Adrenal gland (tissue), 9 donors: ENCODE measurements at regions not wholly inside any gene's neighbourhood (a gene's known extent, or its start where the extent isn't known, plus 50 kb on each side); places are given as distances from the start of the nearest gene placed in this dataset.

Source experiments
- DNase-seq, 7 donors: peaks; one replicate each; pipeline ENCODE4 v3.0.0-alpha.2; 2019 to 2020
- H3K27ac ChIP-seq, 5 donors: fragments of 200-600 bp; sonication (generic) in 4 of 5; 1 replicate in 3 of 5; 2 replicates in 2 of 5; pipeline versions ENCODE4 v1.5.1 to v1.8.0; 2016 to 2020; ENCODE audit warnings: mild to moderate bottlenecking in 1 of 5
- H3K27me3 ChIP-seq: fragments of 200-600 bp; 2 replicates; pipeline ENCODE4 v1.8.0; 2021
- H3K36me3 ChIP-seq, 2 donors: fragments of 200-600 bp; replicated peaks in 1 of 2; 1 replicate in 1 of 2; 2 replicates in 1 of 2; pipeline versions ENCODE4 v1.5.1 to v1.8.0; 2018 to 2022
- H3K4me1 ChIP-seq, 2 donors: fragments of 200-600 bp; replicated peaks in 1 of 2; 1 replicate in 1 of 2; 2 replicates in 1 of 2; pipeline versions ENCODE4 v1.5.1 to v1.8.0; 2018 to 2021
- H3K4me3 ChIP-seq, 4 donors: fragments of 200-600 bp; sonication (generic) in 3 of 4; one replicate each; pipeline ENCODE4 v1.5.1; 2016 to 2018
- H3K9me3 ChIP-seq, 3 donors: fragments of 200-600 bp; sonication (generic) in 1 of 3; replicated peaks in 1 of 3; 1 replicate in 2 of 3; 2 replicates in 1 of 3; pipeline versions ENCODE4 v1.5.1 to v1.8.0; 2016 to 2021
- CTCF ChIP-seq, 6 experiments: fragments of 450-650 bp in 4 of 6; fragments of 200-600 bp in 2 of 6; sonication (generic) in 1 of 6; IDR thresholded peaks; 1 replicate in 5 of 6; 2 replicates in 1 of 6; pipeline versions ENCODE4 v1.5.1 to v1.8.0; 2016 to 2021; ENCODE audit warnings: antibody characterized with exemption in 6 of 6, mild to moderate bottlenecking in 2 of 6, moderate library complexity in 1 of 6
- POLR2A ChIP-seq, 2 donors: fragments of 450-650 bp; IDR thresholded peaks; one replicate each; pipeline ENCODE4 v1.6.1; 2017; ENCODE audit warnings: antibody characterized with exemption in 2 of 2, mild to moderate bottlenecking in 2 of 2, moderate library complexity in 1 of 2
- WGBS, 4 donors: extraction: QIAGEN DNeasy Blood & Tissue Kit in 2 of 4; methylation state at CpG; one replicate each; pipeline versions ENCODE4 v1.1.5 to v1.1.7; 2013 to 2017; 5-methylcytosine and 5-hydroxymethylcytosine counted together
- intact Hi-C, 2 donors: fragments of 100-400 bp; cut with DNase I; formaldehyde crosslinking; loops; one replicate each; pipeline versions ENCODE4 v1.14.1 to v1.15.0; 2022 to 2023
- donor health status: healthy with polysubstance abuse.
- donor health status: Bipolar disorder and iron deficiency.
- donor health status: DM: yes; HTN: yes; CAD: no.
- donor health status: DM: no; HTN: no; CAD: no.
- donor health status: DM: no; HTN: no; CAD: no.

DNA sequence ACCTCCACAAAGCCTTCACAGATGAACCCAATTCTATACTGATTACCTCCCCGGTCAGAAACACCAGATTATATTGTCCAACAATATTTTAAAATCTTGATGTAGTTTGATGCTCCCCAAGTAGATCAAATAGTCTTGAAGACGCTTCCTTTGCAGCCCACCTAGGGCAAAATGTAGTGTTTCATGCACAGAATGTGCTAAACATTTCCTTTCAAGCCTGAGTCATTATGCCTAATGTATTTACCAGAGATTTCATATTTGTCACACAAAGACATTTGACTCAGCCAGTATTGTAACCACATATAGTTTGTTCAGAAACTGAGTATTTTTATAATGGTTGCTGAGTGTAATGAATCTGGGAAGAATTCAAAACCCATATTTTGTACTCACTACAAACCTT is 1396.8 kb downstream of the LRRC4C start:
- TF ChIP-seq POLR2A (IDR thresholded peaks at IDR 0.05) (no peak), CTCF (IDR thresholded peaks at IDR 0.05) (no peak)
- Histone ChIP-seq H3K27me3 (no peaks in the 10 kb centered on the region), H3K9me3 (no peaks in the 10 kb centered on the region), H3K36me3 (no peaks in the 10 kb centered on the region), H3K27ac (no peak overlapping the region), H3K4me3 (no peak overlapping the region), H3K4me1 (no peaks in the 10 kb centered on the region)
- WGBS, 4 donors, result 59 to 88% (median 86%) methylated on average over 2 of the region's 2 CpGs
- intact Hi-C loops, result loop anchor here in 1 of 2 donors (10.0 kb wide), 1 partner anchor 58 kb away; no protein-coding TSS in a partner anchor
- DNase-seq, result no peak

DNA sequence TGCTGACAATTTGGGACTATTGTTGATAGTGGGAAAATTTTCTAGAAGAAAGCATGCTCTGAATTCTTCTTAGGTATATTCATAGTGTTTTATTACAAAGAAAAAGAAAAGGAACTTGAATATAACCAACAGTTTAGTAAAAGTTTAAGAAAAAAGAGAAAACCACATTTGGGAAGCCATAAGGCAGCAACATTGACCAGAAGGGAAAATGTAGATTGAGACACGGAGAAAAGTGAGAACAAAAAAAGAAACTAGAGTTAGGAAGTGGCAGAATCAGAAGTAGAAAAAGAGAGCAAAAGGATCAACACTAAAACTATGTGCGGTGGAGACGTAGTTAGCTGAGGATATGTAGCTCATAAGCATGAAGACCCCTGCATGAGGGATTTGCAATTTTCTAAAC is 1398.2 kb downstream of the LRRC4C start:
- Histone ChIP-seq H3K4me3 (no peak overlapping the region), H3K27me3 (no peaks in the 10 kb centered on the region), H3K36me3 (no peaks in the 10 kb centered on the region), H3K9me3 (no peaks in the 10 kb centered on the region), H3K27ac (no peak overlapping the region), H3K4me1 (no peaks in the 10 kb centered on the region)
- intact Hi-C loops, result loop anchor here in 1 of 2 donors (10.0 kb wide), 1 partner anchor 56 kb away; no protein-coding TSS in a partner anchor
- DNase-seq, result no peak
- 82 to 88% (median 86%) methylated on average over 3 of the region's 3 CpGs for WGBS, 4 donors
- no peak for TF ChIP-seq POLR2A (IDR thresholded peaks at IDR 0.05)
- TF ChIP-seq CTCF (IDR thresholded peaks at IDR 0.05), result no peak

- H3K36me3 ChIP-seq, result no peaks in the 10 kb centered on the region
- H3K9me3 ChIP-seq, result no peaks in the 10 kb centered on the region
- intact Hi-C loops, result no loop called here
- H3K4me3 ChIP-seq, result no peak overlapping the region
- no peak overlapping the region for H3K27ac ChIP-seq
- no peak for DNase-seq
- TF ChIP-seq POLR2A (IDR thresholded peaks at IDR 0.05) (no peak), CTCF (IDR thresholded peaks at IDR 0.05) (no peak)
- no peaks in the 10 kb centered on the region for H3K4me1 ChIP-seq
- H3K27me3 ChIP-seq, result no peaks in the 10 kb centered on the region
These were observed 1404.8 kb downstream of the LRRC4C start for GRCh38 chr11:40054631-40055030.

- H3K9me3 ChIP-seq, result no peaks in the 10 kb centered on the region
- H3K4me1 ChIP-seq, result no peaks in the 10 kb centered on the region
- H3K36me3 ChIP-seq, result no peaks in the 10 kb centered on the region
- intact Hi-C loops, result no loop called here
- 59 to 70% (median 68%) methylated on average over 3 of the region's 3 CpGs for WGBS, 4 donors
- H3K4me3 ChIP-seq, result no peak overlapping the region
- TF ChIP-seq CTCF (IDR thresholded peaks at IDR 0.05), result no peak
- no peak for TF ChIP-seq POLR2A (IDR thresholded peaks at IDR 0.05)
- no peak for DNase-seq
- no peaks in the 10 kb centered on the region for H3K27me3 ChIP-seq
- no peak overlapping the region for H3K27ac ChIP-seq
These were observed 1414.1 kb downstream of the LRRC4C start for GRCh38 chr11:40045312-40045711.
